Activated CD8-positive, alpha-beta memory T cell treated with anti-CD3 and anti-CD28 coated beads, Interleukin-2, amount 50 U/mL, for 48 hours (primary cell): ENCODE measurements at regions not wholly inside any gene's neighbourhood (a gene's known extent, or its start where the extent isn't known, plus 50 kb on each side); places are given as distances from the start of the nearest gene placed in this dataset.
A peak's percentile ranks its signal among the peaks of the same experiment; 100 is the strongest.

Source experiments
- DNase-seq: peaks from one replicate; pipeline ENCODE4 v3.0.0-alpha.2; 2020

DNA sequence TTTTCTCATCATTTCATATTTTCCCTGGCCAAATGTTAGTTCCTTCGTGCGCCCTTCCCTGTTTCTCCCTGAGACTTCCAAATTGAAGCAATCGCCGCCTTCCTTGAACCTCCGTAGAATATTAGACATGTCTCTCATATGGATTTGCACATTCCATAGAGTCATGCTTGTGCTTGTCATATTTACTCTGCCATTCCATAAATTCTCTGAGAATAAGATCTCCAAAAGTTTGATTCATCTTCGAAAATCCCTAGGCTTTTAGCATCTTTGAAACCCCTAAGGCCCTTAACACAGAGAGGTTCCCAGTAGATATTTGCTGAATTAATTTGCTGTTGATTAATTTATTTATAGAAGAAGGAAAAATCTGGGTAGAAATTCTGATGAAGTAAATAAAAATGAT, 202.2 kb upstream of the PIK3C3 start:
- DNase-seq, result no peak

DNA sequence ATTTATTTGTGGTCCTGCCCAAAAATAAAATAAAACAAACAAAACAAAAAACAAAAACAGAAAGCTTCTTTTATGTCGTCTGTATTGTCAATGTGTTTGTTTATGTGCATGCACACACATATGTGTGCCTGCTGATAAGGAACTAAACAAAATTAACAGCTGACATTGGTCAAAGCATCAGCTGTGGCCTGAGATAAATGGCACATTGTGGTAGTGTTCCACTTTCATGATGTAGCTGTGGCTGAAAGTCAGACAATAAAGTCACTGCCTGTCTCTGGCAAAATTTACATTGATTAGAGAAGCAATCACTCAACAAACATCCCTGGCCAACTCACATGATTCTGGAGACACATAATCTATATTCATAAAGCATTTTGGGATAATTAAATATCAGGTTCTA, 203.4 kb upstream of the PIK3C3 start:
- no peak for DNase-seq

DNA sequence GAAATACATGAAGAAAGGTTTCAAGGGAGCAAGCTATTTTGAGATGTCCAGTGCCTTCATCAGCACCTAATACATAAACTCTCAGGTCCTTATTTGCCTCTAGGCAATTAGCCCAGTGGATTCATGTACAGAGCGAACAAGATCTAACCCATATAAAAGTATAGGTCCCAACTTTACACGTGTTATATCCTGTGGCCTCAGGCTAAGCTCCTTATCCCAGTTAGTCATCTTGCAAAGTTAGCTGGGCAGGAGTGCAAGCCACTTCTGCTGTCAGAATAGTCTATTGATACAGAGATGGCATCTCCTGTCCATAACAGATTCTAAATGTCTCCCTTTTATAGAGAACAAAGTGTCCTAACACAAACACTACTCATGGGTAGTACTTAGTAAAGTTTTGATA, 203.9 kb upstream of the PIK3C3 start:
- no peak for DNase-seq

DNA sequence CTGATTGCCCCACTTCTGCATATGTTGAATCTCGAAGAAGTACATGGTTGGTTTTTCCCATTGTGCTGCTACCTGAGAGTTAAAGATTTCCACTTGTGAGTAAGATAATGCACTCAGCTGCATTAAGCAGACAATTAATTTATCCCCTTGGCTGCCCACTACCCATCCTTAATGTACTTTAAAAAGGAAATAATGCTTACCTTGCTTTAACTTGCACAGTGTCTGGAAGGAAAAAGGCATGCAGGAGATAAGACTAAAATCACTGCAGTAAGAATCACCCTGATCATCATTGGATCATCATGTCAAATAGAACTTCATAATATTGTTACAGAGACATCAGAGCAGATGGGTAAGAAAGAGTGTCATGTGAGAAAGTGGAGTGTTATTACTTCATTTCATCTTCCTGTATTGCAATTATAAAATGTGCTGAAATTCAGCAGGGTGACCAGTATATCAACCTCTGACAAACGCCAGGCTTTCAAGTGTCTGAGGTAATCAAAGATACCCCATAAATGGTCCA, 207.3 kb upstream of the PIK3C3 start:
- DNase-seq, result no peak

DNA sequence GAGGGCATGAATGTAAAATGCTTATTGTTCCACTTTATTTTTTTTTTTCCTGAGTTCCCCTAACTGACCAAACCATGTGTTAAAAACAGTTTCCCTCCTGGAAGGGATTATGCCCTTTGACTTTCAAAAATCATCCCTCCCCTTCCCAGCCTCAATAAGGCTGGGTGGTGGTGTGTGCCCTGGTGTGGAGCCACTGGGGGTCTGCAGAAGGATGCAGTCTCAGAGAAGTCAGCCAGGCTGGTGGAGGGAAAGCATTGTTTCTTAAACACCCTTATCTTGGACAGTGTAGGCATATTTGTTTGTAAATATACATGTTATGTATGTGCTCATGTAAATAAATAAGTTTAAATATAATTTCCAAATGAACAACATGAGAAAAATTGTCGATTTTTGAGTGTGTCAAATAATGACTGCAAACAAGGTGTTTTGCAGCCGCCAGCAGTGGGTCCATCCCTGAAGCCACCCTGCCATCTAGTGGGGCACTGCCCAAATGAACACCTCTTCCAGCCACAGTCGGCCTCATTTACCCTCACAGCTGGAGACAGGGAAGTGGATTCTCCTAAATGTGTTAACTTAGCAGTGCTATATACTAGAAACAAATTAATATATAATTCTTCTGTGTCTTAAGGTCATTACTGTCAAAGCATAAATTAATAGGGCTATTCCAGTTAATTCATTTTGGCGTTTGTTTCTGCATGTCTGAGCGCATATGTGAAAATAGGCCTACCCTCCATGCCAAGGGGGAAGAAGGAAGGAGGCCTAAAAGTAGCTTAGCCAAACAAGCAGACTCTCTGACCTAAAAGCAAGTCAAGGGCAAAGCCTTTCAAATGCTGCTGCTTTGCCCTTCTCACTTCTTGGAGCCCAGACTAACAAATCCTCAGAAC, 209.6 kb upstream of the PIK3C3 start:
- DNase-seq, result peak; percentile 52

DNA sequence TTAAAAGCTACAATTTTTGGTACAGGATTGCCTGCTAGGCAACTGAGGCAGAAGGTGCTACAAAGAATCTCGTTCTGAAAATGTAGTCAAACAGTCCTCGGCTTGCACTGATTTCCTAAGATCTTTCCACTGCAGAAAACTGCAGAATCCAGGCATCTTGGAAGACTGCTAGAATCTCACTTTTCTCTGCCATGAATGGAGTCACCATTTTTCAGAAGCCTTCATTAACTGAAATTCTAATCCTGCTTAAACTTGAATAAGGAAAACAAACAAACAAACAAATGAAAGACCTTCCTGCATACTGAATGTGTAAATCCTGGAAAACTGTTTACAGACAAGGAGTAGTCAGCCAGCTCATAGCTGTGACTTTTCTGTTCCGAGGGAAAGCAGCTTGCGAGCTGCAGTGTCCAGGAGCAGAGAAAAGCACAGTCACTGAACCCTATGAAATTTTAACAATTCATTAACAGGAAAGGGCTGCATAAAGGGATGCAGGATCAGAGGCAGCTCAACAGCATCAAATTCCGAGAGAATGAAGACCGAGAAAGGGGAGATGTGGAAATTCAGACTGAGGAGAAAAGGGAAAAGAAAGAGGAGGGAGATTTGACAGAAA, 210.5 kb upstream of the PIK3C3 start:
- DNase-seq, result no peak

DNA sequence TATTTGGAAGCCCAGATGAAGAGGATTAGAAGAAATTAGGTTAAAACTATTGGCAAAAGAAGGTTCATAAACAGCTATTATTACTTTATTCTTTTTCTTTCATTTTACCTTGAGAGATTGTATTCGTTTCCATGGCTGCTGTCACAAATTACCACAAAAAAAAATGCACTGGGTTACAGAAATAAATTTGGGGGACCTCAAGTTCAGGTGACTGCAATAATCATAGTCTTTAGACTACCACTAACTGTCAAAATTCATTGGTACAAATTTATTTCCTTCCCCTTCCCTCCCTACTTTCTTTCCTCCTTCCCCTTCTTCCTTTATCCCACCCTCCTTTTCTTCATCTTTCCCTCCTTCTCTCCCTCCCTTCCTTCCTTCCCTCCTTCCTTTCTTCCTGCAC, 217.8 kb upstream of the PIK3C3 start:
- DNase-seq, result no peak

DNA sequence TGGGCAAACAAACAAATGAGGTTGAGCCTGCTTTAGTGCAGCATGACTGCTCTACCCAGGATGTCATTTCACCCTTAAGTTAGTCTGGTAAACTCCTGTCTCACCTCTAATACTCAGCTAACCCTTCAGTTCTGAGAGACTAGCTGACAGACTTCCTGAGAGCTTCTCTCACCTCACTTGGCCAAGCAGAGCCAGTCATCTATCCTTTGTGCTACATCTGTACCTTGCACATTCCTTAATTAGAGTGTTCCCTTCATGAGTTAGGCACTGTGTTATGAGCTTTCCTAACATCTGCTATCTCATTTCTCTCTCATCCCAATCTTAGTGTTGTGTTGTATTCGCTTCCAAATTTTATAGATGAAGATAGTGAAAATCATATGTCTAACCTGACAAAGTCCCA, 220.1 kb upstream of the PIK3C3 start:
- DNase-seq, result no peak

DNA sequence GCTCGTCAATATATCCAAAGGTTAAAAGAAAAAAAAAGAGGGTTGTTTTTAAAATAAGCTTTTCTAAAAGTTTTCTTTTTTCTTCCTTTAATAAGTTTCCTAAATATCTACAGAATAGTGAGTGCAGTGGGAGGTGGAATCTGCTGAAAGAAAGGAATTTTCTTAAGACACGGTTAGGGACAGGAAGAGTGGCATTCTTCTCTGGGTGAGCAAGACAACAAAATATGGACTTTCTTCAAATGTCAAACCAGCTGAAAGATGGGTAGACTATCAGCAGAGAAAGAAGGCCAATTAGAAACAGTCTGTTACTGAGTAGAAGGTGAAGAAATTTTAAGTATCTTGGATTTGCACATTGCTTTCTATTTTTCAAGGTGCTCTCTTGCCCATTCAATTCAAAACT, 222.7 kb upstream of the PIK3C3 start:
- no peak for DNase-seq

DNA sequence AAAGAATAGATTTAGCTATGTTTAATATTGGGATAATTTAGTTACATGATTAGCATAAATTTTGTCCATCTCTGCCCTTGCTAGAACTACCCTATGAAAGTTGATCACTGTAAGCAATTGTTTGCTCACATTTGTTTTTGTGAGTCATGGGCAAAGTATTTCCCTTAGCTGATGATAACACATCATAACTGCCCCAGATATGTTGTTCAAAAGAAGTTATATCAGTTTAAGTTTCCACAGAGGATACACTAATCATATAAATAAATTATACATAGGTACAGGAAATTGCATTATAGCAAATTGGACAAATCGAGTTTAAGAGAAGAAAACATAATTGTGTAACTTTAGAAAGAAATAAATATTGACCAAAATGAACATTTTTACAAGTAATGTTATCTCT, 223.2 kb upstream of the PIK3C3 start:
- DNase-seq, result no peak

DNA sequence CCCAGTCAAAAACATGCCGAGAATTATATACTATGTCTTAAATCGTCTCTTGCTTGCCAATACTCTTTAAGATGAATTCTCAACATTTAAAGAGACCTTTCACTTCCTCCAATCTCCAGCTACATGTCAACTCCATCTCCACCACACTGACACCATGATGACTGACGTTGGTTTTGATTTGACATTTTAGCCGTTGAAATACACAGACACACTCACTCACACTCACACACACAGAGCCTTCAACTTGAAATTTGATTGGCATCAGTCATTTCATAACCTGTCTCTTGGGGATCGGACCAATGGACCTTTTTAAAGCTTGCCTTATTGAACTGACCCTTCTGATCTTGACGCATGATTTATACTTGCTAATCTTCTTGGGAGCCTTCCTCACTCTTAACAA, 230.8 kb upstream of the PIK3C3 start:
- no peak for DNase-seq

DNA sequence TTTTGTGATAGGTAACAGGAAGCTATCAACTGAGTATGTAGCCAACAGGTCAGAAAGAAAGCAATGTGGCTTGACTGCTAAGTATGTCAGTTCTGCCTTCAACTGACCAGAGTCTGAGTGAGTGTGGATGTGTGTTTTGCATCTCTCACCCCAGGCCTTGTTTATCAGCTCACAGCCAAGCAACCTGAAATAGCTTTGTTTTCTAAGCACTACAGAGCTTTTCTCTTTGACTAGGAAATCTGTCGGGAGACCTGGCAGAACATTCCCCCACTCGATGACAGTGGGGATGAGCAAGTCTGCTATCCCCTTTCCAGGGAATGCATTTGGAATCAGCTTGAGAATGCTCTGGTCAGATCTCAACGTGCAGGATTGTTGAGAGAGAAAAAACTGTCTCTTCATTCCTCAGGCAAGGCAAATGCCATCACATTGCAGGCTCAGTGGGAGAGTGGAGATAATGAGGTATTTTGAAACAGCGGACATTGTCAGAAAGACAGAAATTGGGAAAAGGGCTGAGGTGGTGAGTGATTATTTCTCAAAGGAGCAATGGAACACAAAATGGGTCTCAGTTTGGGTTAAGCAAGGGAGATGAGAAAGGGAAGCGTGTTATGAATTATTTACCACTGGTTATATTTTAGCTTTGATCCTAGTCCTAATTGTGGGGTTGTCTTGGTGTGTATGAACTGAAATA, 233.8 kb upstream of the PIK3C3 start:
- no peak for DNase-seq

DNA sequence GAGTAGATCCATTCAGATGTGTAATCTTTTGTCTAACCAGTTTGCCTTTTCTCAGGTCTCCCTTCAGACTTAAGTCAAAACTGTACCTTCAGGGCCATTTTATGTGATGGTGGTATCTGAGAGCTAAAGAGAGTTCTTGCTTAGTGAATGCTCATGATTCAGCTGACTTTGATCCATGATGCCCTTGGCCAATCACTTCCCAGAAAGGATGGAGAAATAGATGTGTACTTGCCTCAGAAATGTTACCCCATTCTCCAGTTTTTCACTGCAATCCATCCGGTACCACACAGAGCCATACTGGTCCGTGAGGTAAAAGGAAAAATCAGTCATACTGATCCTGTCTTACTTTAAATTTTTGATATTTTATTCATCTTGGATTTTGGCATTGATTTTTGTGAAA, 234.8 kb upstream of the PIK3C3 start:
- no peak for DNase-seq

DNA sequence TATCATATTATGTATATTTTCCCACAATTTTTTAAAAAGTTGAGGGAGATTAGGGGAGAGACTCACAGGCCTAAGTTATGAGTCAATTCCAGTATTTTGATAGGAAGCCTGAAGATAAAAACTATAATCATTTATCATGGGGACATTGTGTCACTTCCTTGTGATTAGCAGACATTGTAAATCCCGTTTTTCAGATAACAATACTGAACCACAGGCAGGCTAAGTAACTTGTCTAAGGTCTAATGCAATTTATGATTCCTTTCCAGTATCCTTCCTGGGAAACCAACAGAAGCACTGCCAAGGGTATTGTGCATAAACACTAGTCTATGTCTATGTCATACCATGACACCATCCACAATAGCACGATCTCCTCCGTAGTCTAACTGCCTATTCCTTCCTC, 235.2 kb upstream of the PIK3C3 start:
- no peak for DNase-seq

DNA sequence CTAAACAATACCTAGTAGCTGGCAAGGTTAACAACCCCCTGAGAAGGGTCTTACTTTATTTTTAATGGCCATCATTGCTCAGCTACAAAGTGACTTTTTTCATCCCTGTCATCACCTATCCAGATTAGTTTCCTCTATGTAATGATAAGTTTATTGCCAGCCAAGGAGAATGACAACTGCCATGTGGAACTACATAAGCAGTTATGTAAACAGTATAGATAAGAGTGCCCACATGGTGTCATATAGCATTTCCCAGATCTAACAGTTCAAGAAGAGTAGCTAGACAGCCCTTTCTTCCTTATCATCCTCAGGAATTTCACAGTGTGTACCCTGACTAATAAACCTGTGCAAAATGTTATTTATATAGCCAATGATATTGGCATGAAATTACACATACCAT, 240.2 kb upstream of the PIK3C3 start:
- DNase-seq, result no peak

DNA sequence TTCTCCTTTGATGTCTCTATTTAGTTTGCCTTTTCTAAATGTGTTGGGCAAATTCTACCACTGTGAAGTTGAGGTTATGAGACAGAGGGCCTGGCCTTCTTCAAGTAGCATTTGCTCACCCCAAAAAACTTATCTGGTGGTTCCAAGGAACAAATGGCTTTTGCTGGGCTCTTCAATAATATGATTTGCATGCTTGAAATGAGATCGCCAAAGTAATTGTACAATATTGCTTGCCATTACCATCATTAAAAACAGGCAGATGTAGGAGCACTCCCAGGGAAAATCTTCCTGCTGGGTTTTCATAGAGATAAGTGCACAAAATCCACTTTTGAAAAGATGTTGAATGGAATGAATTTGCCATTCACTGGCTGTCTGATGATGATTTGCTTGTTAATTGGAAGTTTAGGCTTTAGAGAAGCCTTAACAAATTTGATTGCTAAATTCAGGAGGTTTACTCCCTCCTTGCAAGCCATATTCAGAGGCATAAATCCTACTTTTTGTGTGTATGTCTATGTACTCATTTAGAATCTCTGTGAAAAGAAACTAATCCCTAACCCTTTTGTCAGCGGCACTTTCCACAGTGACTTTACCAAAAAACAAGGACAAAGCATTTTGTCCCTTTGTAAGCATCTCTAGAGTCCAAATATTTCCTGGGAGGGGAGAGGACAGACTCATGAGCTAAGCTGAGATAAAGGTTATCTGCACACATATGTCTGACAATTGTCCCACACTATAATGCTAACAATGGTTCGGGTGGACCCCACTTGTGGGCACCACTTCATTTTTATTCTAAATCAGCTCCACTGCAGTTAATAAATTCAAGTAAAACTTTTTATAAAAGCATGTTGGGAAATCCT, 240.8 kb upstream of the PIK3C3 start:
- no peak for DNase-seq

DNA sequence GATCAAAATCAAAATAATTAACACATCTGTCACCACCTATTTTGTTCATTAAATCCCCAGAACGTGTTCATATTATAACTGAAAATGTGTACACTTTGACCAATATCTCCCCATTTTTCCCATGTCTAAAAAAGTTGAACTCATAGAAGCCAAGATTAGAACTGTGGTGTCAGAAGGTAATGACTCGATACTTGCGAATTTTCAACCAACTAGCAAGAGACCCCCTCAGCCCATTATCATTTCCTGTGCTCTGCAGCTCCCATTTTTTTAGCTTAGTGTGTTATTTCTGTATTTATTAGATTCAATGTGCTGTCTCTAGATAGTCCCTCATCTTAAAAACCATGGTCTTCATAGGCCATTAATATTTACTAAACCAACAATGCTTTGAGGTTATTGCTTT, 248.7 kb upstream of the PIK3C3 start:
- DNase-seq, result no peak

DNA sequence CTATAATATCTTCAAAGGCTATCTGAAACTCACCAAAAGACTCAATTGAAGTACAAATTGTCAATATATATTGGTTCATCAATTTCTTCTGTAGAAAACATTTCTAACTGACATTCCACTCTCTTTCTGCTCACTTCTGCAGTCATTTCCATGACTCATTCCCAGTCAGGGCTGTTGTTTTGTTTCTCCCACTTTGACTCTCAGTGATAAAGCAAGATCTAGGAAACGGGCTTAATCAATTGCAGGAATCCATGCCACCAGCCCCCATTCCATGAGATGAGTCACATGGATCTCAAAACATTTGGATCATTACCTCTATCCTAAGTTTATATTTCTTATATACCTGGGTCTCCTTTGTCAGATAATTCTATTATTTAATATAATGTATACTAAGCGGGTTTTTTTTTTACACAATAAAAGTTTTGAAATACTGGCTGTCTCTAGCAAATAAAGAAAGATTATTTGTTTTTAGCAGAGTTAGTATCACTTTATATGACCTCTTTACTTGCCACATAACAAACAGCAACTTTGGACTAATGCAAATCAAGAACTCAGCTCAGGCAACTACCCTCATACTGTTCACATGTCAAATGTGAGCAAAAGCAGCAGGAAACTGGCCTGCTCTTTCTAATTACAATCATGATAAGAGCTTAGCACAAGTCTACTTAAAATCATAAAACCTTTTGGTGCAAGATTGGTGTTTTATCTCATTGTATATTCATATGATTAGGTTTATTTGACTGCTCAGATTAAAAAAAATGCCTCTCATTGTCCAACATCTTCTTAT, 251.1 kb upstream of the PIK3C3 start:
- DNase-seq, result no peak

DNA sequence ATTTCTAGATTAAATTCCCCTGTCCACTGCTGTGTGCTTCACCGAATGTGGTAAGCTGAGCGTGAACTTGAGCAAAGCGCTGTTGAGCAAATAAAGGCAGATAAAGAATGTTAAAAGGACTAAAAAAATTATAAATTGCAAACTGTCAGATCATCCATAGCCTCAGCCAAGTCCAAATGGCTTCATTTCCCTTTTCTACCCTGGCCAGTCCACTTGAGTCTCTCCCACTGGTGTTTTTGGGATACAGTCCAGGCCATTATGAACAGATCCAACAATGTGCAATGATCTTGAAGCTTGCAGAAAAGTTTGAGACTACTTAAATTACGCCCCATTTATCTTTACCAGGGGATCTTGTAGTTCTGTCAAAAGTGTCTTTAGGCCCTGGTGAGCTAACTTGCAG, 254.6 kb upstream of the PIK3C3 start:
- no peak for DNase-seq

DNA sequence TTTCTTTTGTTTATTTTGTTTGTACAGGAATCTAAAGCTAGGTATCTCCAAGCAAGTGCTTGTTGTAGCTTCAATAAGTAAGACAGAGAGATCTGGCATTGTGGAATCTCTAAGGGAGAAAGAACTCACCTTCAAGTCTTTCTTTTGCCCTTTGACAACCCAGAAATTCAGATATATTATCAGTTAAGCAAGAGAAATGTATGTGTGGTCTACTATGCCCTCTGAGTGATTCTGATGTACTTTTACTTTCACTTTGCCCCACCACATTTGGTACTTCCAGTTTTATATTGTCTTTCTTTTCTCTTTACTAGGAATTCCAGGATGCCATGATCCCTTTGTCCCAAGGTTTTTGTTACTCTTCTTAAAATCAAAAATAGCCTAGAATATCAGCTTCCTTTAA, 259.6 kb upstream of the PIK3C3 start:
- DNase-seq, result no peak

DNA sequence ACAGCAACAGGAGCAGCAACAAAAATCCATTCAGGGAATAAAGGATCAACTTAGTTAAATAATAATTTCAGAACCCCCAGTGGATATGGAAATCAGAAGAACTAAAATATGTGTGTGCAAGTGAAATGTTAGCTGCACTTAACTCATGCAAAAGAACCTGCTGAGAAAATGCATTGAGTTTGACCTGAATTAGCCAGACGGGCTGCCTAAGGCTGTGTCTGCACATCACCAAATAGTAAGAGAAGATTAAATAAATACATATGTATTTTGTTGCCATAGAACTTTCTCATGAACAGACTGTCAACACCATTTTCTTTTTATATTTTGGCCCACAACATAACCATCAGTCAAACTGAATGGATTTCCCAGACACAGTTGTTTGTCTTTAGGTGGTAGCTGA, 262.0 kb upstream of the PIK3C3 start:
- DNase-seq, result no peak
